MCF 10A (cell line): ENCODE measurements at regions not wholly inside any gene's neighbourhood (a gene's known extent, or its start where the extent isn't known, plus 50 kb on each side); places are given as distances from the start of the nearest gene placed in this dataset.
A peak's percentile ranks its signal among the peaks of the same experiment; 100 is the strongest.

Experiments used
- BruUV-seq: library from RNA; stranded (reverse); fragments of 400-500 nt; replicated peaks from 2 replicates; lab custom pipeline; 2021; lab: Mats Ljungman, UMichigan
- CTCF ChIA-PET: fragments of 300-600 bp; sonication (Branson Sonifier 250); formaldehyde crosslinking; extraction: SDS; loops from one replicate; lab custom pipeline; 2021; ENCODE audit warnings: antibody characterized with exemption, inconsistent platforms; lab: Yijun Ruan, JAX
- POLR2A ChIA-PET: fragments of 300-600, 350-650 bp; sonication (Branson Sonifier 250); formaldehyde crosslinking; extraction: SDS; loops from one replicate; lab custom pipeline; 2020; ENCODE audit warnings: antibody characterized with exemption, inconsistent platforms; lab: Yijun Ruan, JAX
- DNase-seq: peaks from one replicate; pipeline ENCODE4 v3.0.0-alpha.2; 2018; ENCODE audit not compliant: unreplicated experiment
- H3K27ac Mint-ChIP-seq: one replicate; pipeline ENCODE4 v1.8.0; 2022; ENCODE audit warnings: mild to moderate bottlenecking, low read depth, mixed read lengths; ENCODE audit not compliant: unreplicated experiment
- H3K27me3 Mint-ChIP-seq: one replicate; pipeline ENCODE4 v1.8.0; 2022; ENCODE audit warnings: mixed read lengths; ENCODE audit not compliant: insufficient read depth, unreplicated experiment
- H3K36me3 Mint-ChIP-seq: one replicate; pipeline ENCODE4 v1.8.0; 2022; ENCODE audit warnings: mild to moderate bottlenecking, moderate library complexity, mixed read lengths; ENCODE audit not compliant: insufficient read depth, unreplicated experiment
- H3K4me1 Mint-ChIP-seq: one replicate; pipeline ENCODE4 v1.8.0; 2022; ENCODE audit warnings: mixed read lengths; ENCODE audit not compliant: insufficient read depth, unreplicated experiment
- H3K4me3 Mint-ChIP-seq: one replicate; pipeline ENCODE4 v1.8.0; 2022; ENCODE audit warnings: mild to moderate bottlenecking, moderate library complexity, mixed read lengths; ENCODE audit not compliant: unreplicated experiment
- H3K9me3 Mint-ChIP-seq: one replicate; pipeline ENCODE4 v1.8.0; 2022; ENCODE audit warnings: mixed read lengths; ENCODE audit not compliant: unreplicated experiment
- CTCF ChIP-seq: fragments of 200-600 bp; IDR thresholded peaks from one replicate; pipeline ENCODE4 v1.8.0; 2022; ENCODE audit warnings: antibody characterized with exemption, mild to moderate bottlenecking; ENCODE audit not compliant: unreplicated experiment
- intact Hi-C: fragments of 100-400 bp; cut with micrococcal nuclease; formaldehyde crosslinking; loops from 2 replicates; pipeline ENCODE4 v1.14.1; 2022

GRCh38 chr3:135627057-135627456 is 338.5 kb upstream of the PPP2R3A start:
- Mint-ChIP-seq H3K27me3 (peaks cover 13% of the 10 kb centered on the region), H3K4me3 (no peak overlapping the region), H3K36me3 (no peaks in the 10 kb centered on the region), H3K4me1 (no peaks in the 10 kb centered on the region), H3K27ac (no peak overlapping the region), H3K9me3 (no peaks in the 10 kb centered on the region)
- no peak for DNase-seq
- ChIA-PET POLR2A (interaction anchor here (0.7 kb wide), 1 partner anchor 27 kb away, joined by 3 read pairs; no protein-coding TSS in a partner anchor), CTCF (no interaction called here)
- intact Hi-C loops = no loop called here
- TF ChIP-seq CTCF = no peak
- BruUV-seq = no TSS peak

- H3K4me3 Mint-ChIP-seq = no peak overlapping the region
- H3K36me3 Mint-ChIP-seq = no peaks in the 10 kb centered on the region
- H3K27ac Mint-ChIP-seq = no peak overlapping the region
- no TSS peak for BruUV-seq
- POLR2A ChIA-PET = interaction anchor here (0.7 kb wide), 1 partner anchor 1830 kb away, joined by 4 read pairs; no protein-coding TSS in a partner anchor
- CTCF ChIA-PET = no interaction called here
- H3K9me3 Mint-ChIP-seq = no peaks in the 10 kb centered on the region
- intact Hi-C loops = no loop called here
- no peaks in the 10 kb centered on the region for H3K4me1 Mint-ChIP-seq
- TF ChIP-seq CTCF = no peak
- no peak for DNase-seq
- H3K27me3 Mint-ChIP-seq = peaks cover 13% of the 10 kb centered on the region
Observed at GRCh38 chr3:135629701-135630408, 335.7 kb upstream of the PPP2R3A start.

GRCh38 chr3:135632556-135633065 is 332.9 kb upstream of the PPP2R3A start:
- peaks cover 8% of the 10 kb centered on the region for H3K9me3 Mint-ChIP-seq
- ChIA-PET POLR2A (no interaction called here), CTCF (no interaction called here)
- H3K4me3 Mint-ChIP-seq = no peak overlapping the region
- H3K36me3 Mint-ChIP-seq = no peaks in the 10 kb centered on the region
- no peaks in the 10 kb centered on the region for H3K4me1 Mint-ChIP-seq
- intact Hi-C loops = no loop called here
- no peak for DNase-seq
- no peak for TF ChIP-seq CTCF
- no peak overlapping the region for H3K27ac Mint-ChIP-seq
- peaks cover 11% of the 10 kb centered on the region for H3K27me3 Mint-ChIP-seq
- BruUV-seq = no TSS peak

- CTCF ChIA-PET = no interaction called here
- H3K27me3 Mint-ChIP-seq = peaks cover 7% of the 10 kb centered on the region
Observed at GRCh38 chr3:135633078-135633477, 332.4 kb upstream of the PPP2R3A start.

More at GRCh38 chr3:135633078-135633477, 332.4 kb upstream of the PPP2R3A start:
- Mint-ChIP-seq H3K36me3 (no peaks in the 10 kb centered on the region), H3K4me1 (no peaks in the 10 kb centered on the region), H3K4me3 (no peak overlapping the region), H3K9me3 (peaks cover 8% of the 10 kb centered on the region), H3K27ac (no peak overlapping the region)
- no peak for TF ChIP-seq CTCF
- intact Hi-C loops = no loop called here
- POLR2A ChIA-PET = no interaction called here
- no TSS peak for BruUV-seq
- DNase-seq = peak; percentile 3
